ENCODE measurements at regions not wholly inside any gene's neighbourhood (a gene's known extent, or its start where the extent isn't known, plus 50 kb on each side); places are given as distances from the start of the nearest gene placed in this dataset.

- Histone ChIP-seq H3K9me3 (ENCODE audit: control insufficient read depth, low read length) (no peaks in the 10 kb centered on the region), H3K27me3 (ENCODE audit: control insufficient read depth in 1 of 2, insufficient read depth in 2 of 2, low read length in 1 of 2) (no peaks in the 10 kb centered on the region), H3K36me3 (ENCODE audit: control insufficient read depth in 1 of 2, insufficient read depth in 2 of 2, low read length in 1 of 2) (no peaks in the 10 kb centered on the region), H3K27ac (ENCODE audit: low read depth in 1 of 2, low read length in 2 of 2) (no peak overlapping the region), H3K4me1 (ENCODE audit: control insufficient read depth in 1 of 2, insufficient read depth in 2 of 2, low read length in 2 of 2) (no peaks in the 10 kb centered on the region), H3K4me3 (ENCODE audit: low read length in 2 of 2) (no peak overlapping the region)
- DNase-seq (no peak), ATAC-seq (ENCODE audit: low FRiP score) (no peak)
- intact Hi-C loops (cut with DNase I) = no loop called here
- WGBS, 2 donors = 88 to 90% methylated on average over 3 of the region's 3 CpGs
Observed at GRCh38 chr3:146838221-146838620, 233.1 kb upstream of the PLSCR5 start.

GRCh38 chr3:146834917-146835316, 229.8 kb upstream of the PLSCR5 start:
- Histone ChIP-seq H3K36me3 (ENCODE audit: control insufficient read depth in 1 of 2, insufficient read depth in 2 of 2, low read length in 1 of 2) (no peaks in the 10 kb centered on the region), H3K27ac (ENCODE audit: low read depth in 1 of 2, low read length in 2 of 2) (no peak overlapping the region), H3K27me3 (ENCODE audit: control insufficient read depth in 1 of 2, insufficient read depth in 2 of 2, low read length in 1 of 2) (no peaks in the 10 kb centered on the region), H3K9me3 (ENCODE audit: control insufficient read depth, low read length) (peaks cover 1% of the 10 kb centered on the region), H3K4me3 (ENCODE audit: low read length in 2 of 2) (no peak overlapping the region), H3K4me1 (ENCODE audit: control insufficient read depth in 1 of 2, insufficient read depth in 2 of 2, low read length in 2 of 2) (no peaks in the 10 kb centered on the region)
- intact Hi-C loops (cut with DNase I) = no loop called here
- DNase-seq (no peak), ATAC-seq (ENCODE audit: low FRiP score) (no peak)

GRCh38 chr3:146832857-146833458, 227.8 kb upstream of the PLSCR5 start:
- Histone ChIP-seq H3K36me3 (ENCODE audit: control insufficient read depth in 1 of 2, insufficient read depth in 2 of 2, low read length in 1 of 2) (no peaks in the 10 kb centered on the region), H3K27ac (ENCODE audit: low read depth in 1 of 2, low read length in 2 of 2) (no peak overlapping the region), H3K27me3 (ENCODE audit: control insufficient read depth in 1 of 2, insufficient read depth in 2 of 2, low read length in 1 of 2) (no peaks in the 10 kb centered on the region), H3K4me1 (ENCODE audit: control insufficient read depth in 1 of 2, insufficient read depth in 2 of 2, low read length in 2 of 2) (no peaks in the 10 kb centered on the region), H3K4me3 (ENCODE audit: low read length in 2 of 2) (no peak overlapping the region), H3K9me3 (ENCODE audit: control insufficient read depth, low read length) (peaks cover 1% of the 10 kb centered on the region)
- intact Hi-C loops (cut with DNase I) = no loop called here
- ATAC-seq (ENCODE audit: low FRiP score) (peak; percentile 26), DNase-seq (no peak)
- 86 to 87% methylated on average over 5 of the region's 5 CpGs for WGBS, 2 donors

- WGBS, 2 donors = 87 to 90% methylated on average over 1 of the region's 1 CpG
- DNase-seq = no peak
Observed at GRCh38 chr3:146831659-146832058, 226.5 kb upstream of the PLSCR5 start.

GRCh38 chr3:146830231-146830630, 225.1 kb upstream of the PLSCR5 start:
- intact Hi-C loops (cut with DNase I) = no loop called here
- Histone ChIP-seq H3K27ac (ENCODE audit: low read depth in 1 of 2, low read length in 2 of 2) (no peak overlapping the region), H3K27me3 (ENCODE audit: control insufficient read depth in 1 of 2, insufficient read depth in 2 of 2, low read length in 1 of 2) (no peaks in the 10 kb centered on the region), H3K9me3 (ENCODE audit: control insufficient read depth, low read length) (peaks cover 1% of the 10 kb centered on the region), H3K4me3 (ENCODE audit: low read length in 2 of 2) (no peak overlapping the region), H3K36me3 (ENCODE audit: control insufficient read depth in 1 of 2, insufficient read depth in 2 of 2, low read length in 1 of 2) (no peaks in the 10 kb centered on the region), H3K4me1 (ENCODE audit: control insufficient read depth in 1 of 2, insufficient read depth in 2 of 2, low read length in 2 of 2) (no peaks in the 10 kb centered on the region)
- no peak for DNase-seq
- ATAC-seq (ENCODE audit: low FRiP score) = no peak

More at GRCh38 chr3:146831659-146832058, 226.5 kb upstream of the PLSCR5 start:
- H3K36me3 ChIP-seq (ENCODE audit: control insufficient read depth in 1 of 2, insufficient read depth in 2 of 2, low read length in 1 of 2) = no peaks in the 10 kb centered on the region
- H3K9me3 ChIP-seq (ENCODE audit: control insufficient read depth, low read length) = peaks cover 1% of the 10 kb centered on the region
- H3K4me1 ChIP-seq (ENCODE audit: control insufficient read depth in 1 of 2, insufficient read depth in 2 of 2, low read length in 2 of 2) = no peaks in the 10 kb centered on the region
- no peak overlapping the region for H3K27ac ChIP-seq (ENCODE audit: low read depth in 1 of 2, low read length in 2 of 2)
- H3K4me3 ChIP-seq (ENCODE audit: low read length in 2 of 2) = no peak overlapping the region
- H3K27me3 ChIP-seq (ENCODE audit: control insufficient read depth in 1 of 2, insufficient read depth in 2 of 2, low read length in 1 of 2) = no peaks in the 10 kb centered on the region
- no peak for ATAC-seq (ENCODE audit: low FRiP score)
- intact Hi-C loops (cut with DNase I) = no loop called here

GRCh38 chr3:146827836-146828235, 222.7 kb upstream of the PLSCR5 start:
- no peaks in the 10 kb centered on the region for H3K27me3 ChIP-seq (ENCODE audit: control insufficient read depth in 1 of 2, insufficient read depth in 2 of 2, low read length in 1 of 2)
- intact Hi-C loops (cut with DNase I) = no loop called here
- DNase-seq = no peak
- H3K4me1 ChIP-seq (ENCODE audit: control insufficient read depth in 1 of 2, insufficient read depth in 2 of 2, low read length in 2 of 2) = no peaks in the 10 kb centered on the region
- H3K27ac ChIP-seq (ENCODE audit: low read depth in 1 of 2, low read length in 2 of 2) = no peak overlapping the region
- 0 to 3% methylated on average over 1 of the region's 1 CpG for WGBS, 2 donors
- peaks cover 1% of the 10 kb centered on the region for H3K9me3 ChIP-seq (ENCODE audit: control insufficient read depth, low read length)
- H3K36me3 ChIP-seq (ENCODE audit: control insufficient read depth in 1 of 2, insufficient read depth in 2 of 2, low read length in 1 of 2) = no peaks in the 10 kb centered on the region
- H3K4me3 ChIP-seq (ENCODE audit: low read length in 2 of 2) = no peak overlapping the region
- no peak for ATAC-seq (ENCODE audit: low FRiP score)

- Histone ChIP-seq H3K4me3 (ENCODE audit: low read length in 2 of 2) (no peak overlapping the region), H3K27ac (ENCODE audit: low read depth in 1 of 2, low read length in 2 of 2) (no peak overlapping the region), H3K27me3 (ENCODE audit: control insufficient read depth in 1 of 2, insufficient read depth in 2 of 2, low read length in 1 of 2) (no peaks in the 10 kb centered on the region), H3K36me3 (ENCODE audit: control insufficient read depth in 1 of 2, insufficient read depth in 2 of 2, low read length in 1 of 2) (no peaks in the 10 kb centered on the region), H3K4me1 (ENCODE audit: control insufficient read depth in 1 of 2, insufficient read depth in 2 of 2, low read length in 2 of 2) (no peaks in the 10 kb centered on the region), H3K9me3 (ENCODE audit: control insufficient read depth, low read length) (no peaks in the 10 kb centered on the region)
- WGBS, 2 donors = 50 to 52% methylated on average over 1 of the region's 1 CpG
- ATAC-seq (ENCODE audit: low FRiP score) = no peak
- DNase-seq = no peak
- intact Hi-C loops (cut with DNase I) = no loop called here
Observed at GRCh38 chr3:146823622-146824021, 218.5 kb upstream of the PLSCR5 start.

- no peaks in the 10 kb centered on the region for H3K4me1 ChIP-seq (ENCODE audit: control insufficient read depth in 1 of 2, insufficient read depth in 2 of 2, low read length in 2 of 2)
- ATAC-seq (ENCODE audit: low FRiP score) = no peak
- no peak overlapping the region for H3K27ac ChIP-seq (ENCODE audit: low read depth in 1 of 2, low read length in 2 of 2)
- WGBS, 2 donors = 57 to 59% methylated on average over 3 of the region's 3 CpGs
- DNase-seq = no peak
- no peak overlapping the region for H3K4me3 ChIP-seq (ENCODE audit: low read length in 2 of 2)
- intact Hi-C loops (cut with DNase I) = no loop called here
- no peaks in the 10 kb centered on the region for H3K27me3 ChIP-seq (ENCODE audit: control insufficient read depth in 1 of 2, insufficient read depth in 2 of 2, low read length in 1 of 2)
- no peaks in the 10 kb centered on the region for H3K9me3 ChIP-seq (ENCODE audit: control insufficient read depth, low read length)
- no peaks in the 10 kb centered on the region for H3K36me3 ChIP-seq (ENCODE audit: control insufficient read depth in 1 of 2, insufficient read depth in 2 of 2, low read length in 1 of 2)
Observed at GRCh38 chr3:146818866-146819265, 213.7 kb upstream of the PLSCR5 start.

GRCh38 chr3:146818301-146818700, 213.2 kb upstream of the PLSCR5 start:
- Histone ChIP-seq H3K36me3 (ENCODE audit: control insufficient read depth in 1 of 2, insufficient read depth in 2 of 2, low read length in 1 of 2) (no peaks in the 10 kb centered on the region), H3K9me3 (ENCODE audit: control insufficient read depth, low read length) (no peaks in the 10 kb centered on the region), H3K4me3 (ENCODE audit: low read length in 2 of 2) (no peak overlapping the region), H3K27ac (ENCODE audit: low read depth in 1 of 2, low read length in 2 of 2) (no peak overlapping the region), H3K27me3 (ENCODE audit: control insufficient read depth in 1 of 2, insufficient read depth in 2 of 2, low read length in 1 of 2) (no peaks in the 10 kb centered on the region), H3K4me1 (ENCODE audit: control insufficient read depth in 1 of 2, insufficient read depth in 2 of 2, low read length in 2 of 2) (no peaks in the 10 kb centered on the region)
- ATAC-seq (ENCODE audit: low FRiP score) (no peak), DNase-seq (no peak)
- intact Hi-C loops (cut with DNase I) = no loop called here
- 61 to 65% methylated on average over 4 of the region's 4 CpGs for WGBS, 2 donors

Data from aorta (tissue), 5 donors.